Trophoblast cell (in vitro differentiated cells and primary cell): ENCODE measurements at regions not wholly inside any gene's neighbourhood (a gene's known extent, or its start where the extent isn't known, plus 50 kb on each side); places are given as distances from the start of the nearest gene placed in this dataset.
"Not testable (repeated sequence)": the region's sequence is repeated elsewhere in the genome, so short reads cannot be mapped to it uniquely, and the experiment has no call there.

Experiments
- DNase-seq, 2 donors: peaks; one replicate each; pipeline ENCODE4 v3.0.0-alpha.2; 2016
- H2AFZ ChIP-seq: 2 replicates; pipeline ENCODE4 v1.6.1; 2013; ENCODE audit warnings: low read length, moderate library complexity, mild to moderate bottlenecking; ENCODE audit not compliant: insufficient read depth, poor library complexity
- H2AK5ac ChIP-seq: 2 replicates; pipeline ENCODE4 v1.6.1; 2013; ENCODE audit warnings: mild to moderate bottlenecking, low read length
- H2BK120ac ChIP-seq: 2 replicates; pipeline ENCODE4 v1.6.1; 2013; ENCODE audit warnings: low read length, mild to moderate bottlenecking, moderate library complexity; ENCODE audit not compliant: insufficient read depth, poor library complexity
- H2BK12ac ChIP-seq: 2 replicates; pipeline ENCODE4 v1.6.1; 2013; ENCODE audit warnings: mild to moderate bottlenecking, low read length, moderate library complexity
- H2BK5ac ChIP-seq: 2 replicates; pipeline ENCODE4 v1.6.1; 2013; ENCODE audit warnings: low read length, low read depth, moderate library complexity, mild to moderate bottlenecking; ENCODE audit not compliant: poor library complexity
- H3K14ac ChIP-seq: 2 replicates; pipeline ENCODE4 v1.6.1; 2013; ENCODE audit warnings: mild to moderate bottlenecking, low read length
- H3K18ac ChIP-seq: 2 replicates; pipeline ENCODE4 v1.6.1; 2013; ENCODE audit warnings: mild to moderate bottlenecking, low read length
- H3K23ac ChIP-seq: 2 replicates; pipeline ENCODE4 v1.6.1; 2013; ENCODE audit warnings: low read length
- H3K27ac ChIP-seq: 2 replicates; pipeline ENCODE4 v1.5.1; 2013; ENCODE audit warnings: low read depth, mild to moderate bottlenecking, inconsistent platforms, low read length, moderate library complexity
- H3K27me3 ChIP-seq: 2 replicates; pipeline ENCODE4 v1.6.1; 2013; ENCODE audit warnings: inconsistent platforms, mild to moderate bottlenecking, low read length, moderate library complexity; ENCODE audit not compliant: insufficient read depth
- H3K36me3 ChIP-seq, 2 experiments: 1 replicate in 1 of 2; 2 replicates in 1 of 2; pipeline ENCODE4 v1.6.1; 2013; ENCODE audit warnings: low read length in 2 of 2, mild to moderate bottlenecking in 2 of 2, moderate library complexity in 1 of 2; ENCODE audit not compliant: insufficient read depth in 2 of 2, control insufficient read depth in 1 of 2
- H3K4ac ChIP-seq: 2 replicates; pipeline ENCODE4 v1.6.1; 2013; ENCODE audit warnings: low read depth, mild to moderate bottlenecking, low read length, moderate library complexity
- H3K4me1 ChIP-seq, 2 experiments: 1 replicate in 1 of 2; 2 replicates in 1 of 2; pipeline ENCODE4 v1.6.1; 2013; ENCODE audit warnings: low read length in 2 of 2, mild to moderate bottlenecking in 2 of 2, moderate library complexity in 1 of 2; ENCODE audit not compliant: insufficient read depth in 2 of 2, control insufficient read depth in 1 of 2
- H3K4me2 ChIP-seq: 2 replicates; pipeline ENCODE4 v1.6.1; 2013; ENCODE audit warnings: inconsistent platforms, mild to moderate bottlenecking, low read length, moderate library complexity
- H3K4me3 ChIP-seq: 2 replicates; pipeline ENCODE4 v1.5.1; 2013; ENCODE audit warnings: mild to moderate bottlenecking, low read depth, low read length, inconsistent platforms
- H3K79me1 ChIP-seq: one replicate; pipeline ENCODE4 v1.6.1; 2013; ENCODE audit warnings: low read length
- H3K79me2 ChIP-seq: 2 replicates; pipeline ENCODE4 v1.6.1; 2013; ENCODE audit warnings: low read length, mild to moderate bottlenecking; ENCODE audit not compliant: control insufficient read depth, insufficient read depth, poor library complexity
- H3K9ac ChIP-seq: 2 replicates; pipeline ENCODE4 v1.6.1; 2013; ENCODE audit warnings: mild to moderate bottlenecking, low read length
- H3K9me3 ChIP-seq: 2 replicates; pipeline ENCODE4 v1.6.1; 2013; ENCODE audit warnings: low read depth, mild to moderate bottlenecking, control low read depth, inconsistent platforms, low read length; ENCODE audit not compliant: insufficient read depth
- H4K12ac ChIP-seq: 2 replicates; pipeline ENCODE4 v1.6.1; 2013; ENCODE audit warnings: low read depth, mild to moderate bottlenecking, low read length, moderate library complexity
- H4K8ac ChIP-seq: 2 replicates; pipeline ENCODE4 v1.6.1; 2013; ENCODE audit warnings: low read depth, mild to moderate bottlenecking, low read length, moderate library complexity
- H4K91ac ChIP-seq: one replicate; pipeline ENCODE4 v1.6.1; 2013; ENCODE audit warnings: low read depth, mild to moderate bottlenecking, low read length, moderate library complexity
- WGBS: extraction: QIAGEN DNeasy Blood & Tissue Kit; methylation state at CpG from one replicate; pipeline ENCODE4 v1.1.7; 2013; ENCODE audit warnings: missing lambda C conversion rate; ENCODE audit not compliant: insufficient read length, insufficient coverage; ENCODE audit errors: extremely low coverage; 5-methylcytosine and 5-hydroxymethylcytosine counted together

DNA sequence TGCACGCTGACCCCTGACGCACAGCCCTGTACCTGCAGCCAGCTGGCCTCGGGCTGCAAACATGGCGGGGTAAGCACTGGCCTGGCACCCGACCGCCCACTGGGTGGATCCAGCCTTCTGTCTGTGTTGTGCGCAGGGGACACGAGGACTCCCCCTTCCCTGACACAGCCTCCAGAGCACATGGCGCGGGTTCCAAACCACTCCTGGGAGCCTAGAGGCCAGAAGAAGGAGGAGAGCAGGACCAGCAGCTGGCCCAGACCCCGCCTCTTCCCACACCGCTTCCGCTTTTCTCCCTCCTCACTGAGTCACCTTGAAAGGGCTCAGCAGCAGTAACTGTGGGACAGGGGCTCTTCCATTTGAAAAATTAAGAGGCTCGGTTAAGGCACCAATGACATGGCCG is 73.5 kb upstream of the DRD5 start:
- not testable (repeated sequence) for H3K14ac ChIP-seq, H2AFZ ChIP-seq, H4K12ac ChIP-seq, H3K4ac ChIP-seq, H4K8ac ChIP-seq, H2AK5ac ChIP-seq, H4K91ac ChIP-seq, H2BK5ac ChIP-seq, H3K79me1 ChIP-seq, H2BK120ac ChIP-seq, DNase-seq, H3K4me1 ChIP-seq, H3K27me3 ChIP-seq, H3K9ac ChIP-seq, H3K36me3 ChIP-seq, H2BK12ac ChIP-seq, H3K4me2 ChIP-seq, H3K23ac ChIP-seq, H3K4me3 ChIP-seq, H3K18ac ChIP-seq, H3K79me2 ChIP-seq, H3K9me3 ChIP-seq, H3K27ac ChIP-seq
- WGBS: no CpG with 5 or more reads among the region's 15 CpGs

DNA sequence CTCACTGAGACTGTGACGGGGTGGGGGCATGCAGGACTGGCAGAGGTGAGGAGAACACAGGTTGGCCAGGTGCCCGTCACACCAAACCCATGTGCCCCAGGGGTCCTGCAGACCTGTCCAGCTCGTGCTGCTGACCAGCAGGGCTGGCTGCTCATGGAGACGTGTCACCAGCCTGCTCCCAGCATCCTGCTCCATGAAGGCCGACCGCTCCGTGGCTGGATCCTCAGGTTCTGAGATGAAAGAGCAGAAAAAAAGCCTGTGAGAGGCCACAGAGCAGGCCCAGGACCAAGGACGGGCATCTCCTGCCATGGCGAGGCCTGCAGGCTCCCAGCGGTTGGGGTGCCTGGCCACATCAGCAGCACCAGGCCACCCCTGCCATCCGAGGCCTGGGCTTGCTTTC is 71.7 kb upstream of the DRD5 start:
- Histone ChIP-seq H4K12ac (no peak overlapping the region), H2BK12ac (no peak overlapping the region), H3K4me2 (no peak overlapping the region), H3K4ac (no peak overlapping the region), H2AFZ (no peak overlapping the region), H2AK5ac (no peak overlapping the region), H3K9me3 (peaks cover 2% of the 10 kb centered on the region), H3K36me3 (no peaks in the 10 kb centered on the region), H3K79me1 (no peaks in the 10 kb centered on the region), H3K14ac (no peak overlapping the region), H3K79me2 (no peaks in the 10 kb centered on the region), H2BK120ac (no peak overlapping the region), H3K27ac (no peak overlapping the region), H3K9ac (no peak overlapping the region), H4K8ac (no peak overlapping the region), H3K4me3 (no peak overlapping the region), H3K4me1 (no peaks in the 10 kb centered on the region), H2BK5ac (no peak overlapping the region), H3K18ac (no peak overlapping the region), H4K91ac (no peak overlapping the region), H3K23ac (no peak overlapping the region), H3K27me3 (no peaks in the 10 kb centered on the region)
- DNase-seq: no peak
- no CpG with 5 or more reads among the region's 11 CpGs for WGBS

DNA sequence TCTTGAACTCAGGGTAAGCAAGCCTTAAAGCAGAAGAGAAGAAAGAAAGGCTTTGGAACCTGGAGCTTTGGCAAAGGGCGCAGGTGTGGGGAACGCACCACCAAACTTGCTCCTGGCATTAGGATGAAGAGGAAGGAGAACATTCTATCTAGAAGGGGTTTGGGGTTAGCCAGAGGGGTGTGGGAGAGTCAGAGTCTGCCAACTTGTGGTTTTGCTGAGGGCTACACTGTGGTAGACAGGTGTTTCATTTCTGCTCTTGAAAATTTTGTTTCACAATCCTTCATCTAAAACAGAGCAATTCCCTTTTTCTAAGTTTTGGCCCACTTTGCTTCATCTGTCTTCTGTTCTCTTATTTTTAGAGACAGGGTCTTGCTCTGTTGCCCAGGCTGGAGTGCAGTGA is 66.2 kb upstream of the DRD5 start:
- not testable (repeated sequence) for H2BK120ac ChIP-seq, H3K4ac ChIP-seq, H4K91ac ChIP-seq, H2AFZ ChIP-seq, H3K14ac ChIP-seq, H2AK5ac ChIP-seq, H3K27me3 ChIP-seq, H2BK5ac ChIP-seq, H4K12ac ChIP-seq, H3K4me2 ChIP-seq, H3K4me1 ChIP-seq, H3K18ac ChIP-seq, H3K9ac ChIP-seq, H3K9me3 ChIP-seq, H3K23ac ChIP-seq, H3K79me1 ChIP-seq, H3K4me3 ChIP-seq, H2BK12ac ChIP-seq, DNase-seq, H3K79me2 ChIP-seq, H3K36me3 ChIP-seq, H4K8ac ChIP-seq, H3K27ac ChIP-seq
- no CpG with 5 or more reads among the region's 2 CpGs for WGBS

DNA sequence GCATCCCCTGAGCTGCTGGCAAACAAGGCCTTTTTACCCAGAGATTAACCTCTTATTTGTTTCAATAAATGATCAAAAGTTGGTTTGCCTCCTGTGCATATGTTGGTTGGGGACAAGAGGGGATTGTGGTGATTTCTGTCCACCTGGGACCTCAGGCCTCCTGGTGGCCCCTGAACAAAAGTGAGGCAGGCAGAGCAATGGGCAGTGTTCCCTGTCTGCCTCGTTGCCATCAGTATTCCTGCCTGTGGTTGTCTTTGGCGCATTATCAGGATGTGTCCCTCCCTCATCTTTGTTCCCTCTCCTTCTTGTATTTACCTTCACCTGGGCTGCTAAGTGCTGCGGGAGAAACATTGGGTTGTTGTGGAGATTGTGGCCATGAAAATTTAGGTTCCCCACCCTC is 65.3 kb upstream of the DRD5 start:
- Histone ChIP-seq H2AK5ac (no peak overlapping the region), H3K4me2 (no peak overlapping the region), H4K12ac (no peak overlapping the region), H3K79me2 (no peaks in the 10 kb centered on the region), H3K4me1 (no peaks in the 10 kb centered on the region), H3K9me3 (no peaks in the 10 kb centered on the region), H3K4ac (no peak overlapping the region), H3K27me3 (no peaks in the 10 kb centered on the region), H3K4me3 (no peak overlapping the region), H4K91ac (no peak overlapping the region), H3K18ac (no peak overlapping the region), H3K79me1 (no peaks in the 10 kb centered on the region), H3K27ac (no peak overlapping the region), H3K14ac (no peak overlapping the region), H2BK5ac (no peak overlapping the region), H2AFZ (no peak overlapping the region), H4K8ac (no peak overlapping the region), H2BK12ac (no peak overlapping the region), H3K36me3 (no peaks in the 10 kb centered on the region), H3K9ac (no peak overlapping the region), H2BK120ac (no peak overlapping the region), H3K23ac (no peak overlapping the region)
- no peak for DNase-seq
- no CpG with 5 or more reads among the region's 3 CpGs for WGBS
